A673 (cell line): ENCODE measurements at regions not wholly inside any gene's neighbourhood (a gene's known extent, or its start where the extent isn't known, plus 50 kb on each side); places are given as distances from the start of the nearest gene placed in this dataset.

ENCODE experiments used
- EZH2 ChIP-seq: fragments of 200-600 bp; sonication (generic); IDR thresholded peaks from 2 replicates; pipeline ENCODE4 v1.6.1; 2017; ENCODE audit warnings: borderline replicate concordance, low read depth, mild to moderate bottlenecking, mixed read lengths, antibody characterized with exemption, low read length; ENCODE audit not compliant: poor library complexity, severe bottlenecking
- TF ChIP-seq, protein P1 (sequence below): fragments of 300-800, 200-600 bp; sonication (generic); conservative IDR thresholded peaks from 2 replicates; pipeline ENCODE4 v1.5.1; 2017; ENCODE audit warnings: low read depth, mild to moderate bottlenecking, antibody characterized with exemption, low read length, moderate library complexity, mixed read lengths

DNA sequence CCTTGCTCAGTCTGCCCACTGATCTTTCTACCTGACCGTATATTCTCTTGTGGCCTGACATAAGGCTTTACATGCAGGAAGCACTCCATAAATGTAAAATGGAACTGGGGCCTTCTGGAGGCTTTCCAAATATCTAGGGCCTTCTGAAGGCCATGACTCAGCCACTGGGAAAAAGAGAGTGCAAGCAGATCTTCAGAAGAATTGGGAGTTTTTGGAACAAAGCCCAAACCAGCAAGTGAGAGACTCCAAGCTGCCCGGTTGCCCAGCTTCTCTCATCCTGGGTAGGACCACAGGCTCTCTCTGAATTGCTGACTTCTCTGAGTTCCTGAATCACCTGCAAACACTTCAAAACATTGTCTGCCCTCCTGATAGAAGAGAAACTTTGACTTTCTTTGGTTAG lies 107.9 kb upstream of the BMAL1 start:
- TF ChIP-seq, protein P1, sequence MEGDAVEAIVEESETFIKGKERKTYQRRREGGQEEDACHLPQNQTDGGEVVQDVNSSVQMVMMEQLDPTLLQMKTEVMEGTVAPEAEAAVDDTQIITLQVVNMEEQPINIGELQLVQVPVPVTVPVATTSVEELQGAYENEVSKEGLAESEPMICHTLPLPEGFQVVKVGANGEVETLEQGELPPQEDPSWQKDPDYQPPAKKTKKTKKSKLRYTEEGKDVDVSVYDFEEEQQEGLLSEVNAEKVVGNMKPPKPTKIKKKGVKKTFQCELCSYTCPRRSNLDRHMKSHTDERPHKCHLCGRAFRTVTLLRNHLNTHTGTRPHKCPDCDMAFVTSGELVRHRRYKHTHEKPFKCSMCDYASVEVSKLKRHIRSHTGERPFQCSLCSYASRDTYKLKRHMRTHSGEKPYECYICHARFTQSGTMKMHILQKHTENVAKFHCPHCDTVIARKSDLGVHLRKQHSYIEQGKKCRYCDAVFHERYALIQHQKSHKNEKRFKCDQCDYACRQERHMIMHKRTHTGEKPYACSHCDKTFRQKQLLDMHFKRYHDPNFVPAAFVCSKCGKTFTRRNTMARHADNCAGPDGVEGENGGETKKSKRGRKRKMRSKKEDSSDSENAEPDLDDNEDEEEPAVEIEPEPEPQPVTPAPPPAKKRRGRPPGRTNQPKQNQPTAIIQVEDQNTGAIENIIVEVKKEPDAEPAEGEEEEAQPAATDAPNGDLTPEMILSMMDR, result no peak
- no peak for TF ChIP-seq EZH2
